Fibroblast of villous mesenchyme (primary cell): ENCODE measurements at regions not wholly inside any gene's neighbourhood (a gene's known extent, or its start where the extent isn't known, plus 50 kb on each side); places are given as distances from the start of the nearest gene placed in this dataset.

ENCODE experiments used
- DNase-seq: peaks from one replicate; pipeline ENCODE4 v3.0.0-alpha.2; 2010; ENCODE audit warnings: low read depth
- H3K4me3 ChIP-seq: 2 replicates; pipeline ENCODE4 v1.5.1; 2011; ENCODE audit warnings: low read depth, mild to moderate bottlenecking, low read length
- CTCF ChIP-seq: IDR thresholded peaks from 2 replicates; pipeline ENCODE4 v1.5.1; 2012; ENCODE audit warnings: low read depth, mild to moderate bottlenecking, low read length; ENCODE audit not compliant: insufficient read depth

- DNase-seq, result no peak
- H3K4me3 ChIP-seq, result no peak overlapping the region
- TF ChIP-seq CTCF, result no peak
Observed at GRCh38 chr14:83470959-83471695, 1937.5 kb upstream of the SEL1L start.

- TF ChIP-seq CTCF, result no peak
- DNase-seq, result peak; percentile 27
- no peak overlapping the region for H3K4me3 ChIP-seq
Observed at GRCh38 chr14:83473416-83474235, 1940.0 kb upstream of the SEL1L start.

- DNase-seq, result no peak
- no peak overlapping the region for H3K4me3 ChIP-seq
- no peak for TF ChIP-seq CTCF
Observed at GRCh38 chr14:83478741-83479140, 1945.1 kb upstream of the SEL1L start.

- peak; percentile 13 for DNase-seq
- TF ChIP-seq CTCF, result no peak
Observed at GRCh38 chr14:83483063-83483462, 1949.4 kb upstream of the SEL1L start.

GRCh38 chr14:83485591-83485990 lies 1951.9 kb upstream of the SEL1L start:
- no peak for TF ChIP-seq CTCF
- no peak overlapping the region for H3K4me3 ChIP-seq
- DNase-seq, result no peak

More at GRCh38 chr14:83483063-83483462, 1949.4 kb upstream of the SEL1L start:
- H3K4me3 ChIP-seq, result no peak overlapping the region

- TF ChIP-seq CTCF, result no peak
- no peak overlapping the region for H3K4me3 ChIP-seq
- DNase-seq, result no peak
Observed at GRCh38 chr14:83491091-83491490, 1957.4 kb upstream of the SEL1L start.
